ENCODE measurements at regions not wholly inside any gene's neighbourhood (a gene's known extent, or its start where the extent isn't known, plus 50 kb on each side); places are given as distances from the start of the nearest gene placed in this dataset.
A peak's percentile ranks its signal among the peaks of the same experiment; 100 is the strongest.

- no peak for DNase-seq (ENCODE audit: low spot score)
- H3K4me3 ChIP-seq (ENCODE audit: low read depth in 1 of 3, low read length in 3 of 3), result no peak overlapping the region
- no peaks in the 10 kb centered on the region for H3K9me3 ChIP-seq (ENCODE audit: control insufficient read depth in 4 of 4, low read length in 3 of 4)
- H3K9ac ChIP-seq (ENCODE audit: low read depth in 1 of 2, low read length in 2 of 2), result no peak overlapping the region
- no peaks in the 10 kb centered on the region for H3K36me3 ChIP-seq (ENCODE audit: control insufficient read depth in 4 of 4, insufficient read depth in 3 of 4, low read depth in 1 of 4, low read length in 3 of 4)
- no peaks in the 10 kb centered on the region for H3K27me3 ChIP-seq (ENCODE audit: control insufficient read depth in 4 of 4, insufficient read depth in 4 of 4, low read length in 3 of 4)
- TF ChIP-seq EGR1 (IDR thresholded peaks at IDR 0.05; ENCODE audit: low read depth in 2 of 2) (no peak), JUND (IDR thresholded peaks at IDR 0.05) (no peak)
- 97% methylated on average over 2 of the region's 2 CpGs for WGBS
- peaks cover 0 to 21% (median 11%) of the 10 kb centered on the region in 4 donors for H3K4me1 ChIP-seq (ENCODE audit: control insufficient read depth in 4 of 4, insufficient read depth in 4 of 4, low read length in 3 of 4)
- H3K27ac ChIP-seq (ENCODE audit: low read depth in 1 of 2, low read length in 2 of 2), result no peak overlapping the region
Measured at GRCh38 chr4:37531151-37531550, 155.0 kb downstream of the RELL1 start.

- no peaks in the 10 kb centered on the region for H3K36me3 ChIP-seq (ENCODE audit: control insufficient read depth in 4 of 4, insufficient read depth in 3 of 4, low read depth in 1 of 4, low read length in 3 of 4)
- H3K4me3 ChIP-seq (ENCODE audit: low read depth in 1 of 3, low read length in 3 of 3), result no peak overlapping the region
- H3K27ac ChIP-seq (ENCODE audit: low read depth in 1 of 2, low read length in 2 of 2), result no peak overlapping the region
- H3K9me3 ChIP-seq (ENCODE audit: control insufficient read depth in 4 of 4, low read length in 3 of 4), result no peaks in the 10 kb centered on the region
- 92% methylated on average over 9 of the region's 9 CpGs for WGBS
- H3K4me1 ChIP-seq (ENCODE audit: control insufficient read depth in 4 of 4, insufficient read depth in 4 of 4, low read length in 3 of 4), result peaks cover 0 to 21% (median 11%) of the 10 kb centered on the region in 4 donors
- no peak for DNase-seq (ENCODE audit: low spot score)
- no peak for TF ChIP-seq SP1 (IDR thresholded peaks at IDR 0.05)
- TF ChIP-seq EGR1 (IDR thresholded peaks at IDR 0.05; ENCODE audit: low read depth in 2 of 2), result no peak
- TF ChIP-seq CTCF (IDR thresholded peaks at IDR 0.05; ENCODE audit: low read depth, low read length, missing input control), result no peak
- TF ChIP-seq RXRA (IDR thresholded peaks at IDR 0.05), result no peak
- H3K27me3 ChIP-seq (ENCODE audit: control insufficient read depth in 4 of 4, insufficient read depth in 4 of 4, low read length in 3 of 4), result no peaks in the 10 kb centered on the region
- no peak overlapping the region for H3K9ac ChIP-seq (ENCODE audit: low read depth in 1 of 2, low read length in 2 of 2)
Measured at GRCh38 chr4:37530451-37530850, 155.7 kb downstream of the RELL1 start.

GRCh38 chr4:37528166-37528885 lies 157.8 kb downstream of the RELL1 start:
- Histone ChIP-seq H3K9me3 (ENCODE audit: control insufficient read depth in 4 of 4, low read length in 3 of 4) (no peaks in the 10 kb centered on the region), H3K27ac (ENCODE audit: low read depth in 1 of 2, low read length in 2 of 2) (peak overlapping the region; percentile 49 to 55), H3K27me3 (ENCODE audit: control insufficient read depth in 4 of 4, insufficient read depth in 4 of 4, low read length in 3 of 4) (no peaks in the 10 kb centered on the region), H3K4me1 (ENCODE audit: control insufficient read depth in 4 of 4, insufficient read depth in 4 of 4, low read length in 3 of 4) (peaks cover 0 to 21% (median 11%) of the 10 kb centered on the region in 4 donors), H3K36me3 (ENCODE audit: control insufficient read depth in 4 of 4, insufficient read depth in 3 of 4, low read depth in 1 of 4, low read length in 3 of 4) (peaks cover 0 to 3% (median 0%) of the 10 kb centered on the region in 4 donors), H3K9ac (ENCODE audit: low read depth in 1 of 2, low read length in 2 of 2) (no peak overlapping the region), H3K4me3 (ENCODE audit: low read depth in 1 of 3, low read length in 3 of 3) (no peak overlapping the region)
- WGBS, result 28% methylated on average over 6 of the region's 6 CpGs
- TF ChIP-seq RAD21 (IDR thresholded peaks at IDR 0.05), result peak; percentile 78 to 80
- no peak for TF ChIP-seq FOXA2 (IDR thresholded peaks at IDR 0.05)
- peak; percentile 46 for TF ChIP-seq SP1 (IDR thresholded peaks at IDR 0.05)
- TF ChIP-seq MAX (IDR thresholded peaks at IDR 0.05), result peak; percentile 54
- TF ChIP-seq REST (IDR thresholded peaks at IDR 0.05), result peak; percentile 24
- peak; percentile 69 for TF ChIP-seq YY1 (IDR thresholded peaks at IDR 0.05)
- TF ChIP-seq ZBTB33 (IDR thresholded peaks at IDR 0.05), result peak; percentile 66
- TF ChIP-seq EGR1 (IDR thresholded peaks at IDR 0.05; ENCODE audit: low read depth in 2 of 2), result no peak
- TF ChIP-seq JUND (IDR thresholded peaks at IDR 0.05), result peak in 1 of 2 donors; percentile 67
- TF ChIP-seq RXRA (IDR thresholded peaks at IDR 0.05), result peak; percentile 71 to 73
- peak; percentile 15 for TF ChIP-seq CTCF (IDR thresholded peaks at IDR 0.05; ENCODE audit: low read depth, low read length, missing input control)
- no peak for TF ChIP-seq ATF3 (IDR thresholded peaks at IDR 0.05)
- no peak for TF ChIP-seq GABPA (IDR thresholded peaks at IDR 0.05 in 1 of 2, conservative IDR thresholded peaks at IDR 0.05 in 1 of 2)
- TF ChIP-seq HNF4A (conservative IDR thresholded peaks at IDR 0.05), result peak; percentile 68 to 71
- no peak for DNase-seq (ENCODE audit: low spot score)
